Upper lobe of right lung (tissue), 1 donor: ENCODE measurements at regions not wholly inside any gene's neighbourhood (a gene's known extent, or its start where the extent isn't known, plus 50 kb on each side); places are given as distances from the start of the nearest gene placed in this dataset.

ENCODE experiments used
- ATAC-seq: fragments of 200-7000 bp; cut with Tn5 transposase; one replicate; pipeline ENCODE4 v1.9.1; 2020; ENCODE audit warnings: mild to moderate bottlenecking, moderate library complexity
- DNase-seq: peaks from one replicate; pipeline ENCODE4 v3.0.0-alpha.2; 2020
- H3K27ac ChIP-seq: fragments of 200-600 bp; one replicate; pipeline ENCODE4 v1.8.0; 2022
- H3K27me3 ChIP-seq: fragments of 200-600 bp; one replicate; pipeline ENCODE4 v1.8.0; 2022; ENCODE audit warnings: mild to moderate bottlenecking
- H3K36me3 ChIP-seq: fragments of 200-600 bp; one replicate; pipeline ENCODE4 v1.8.0; 2022
- H3K4me1 ChIP-seq: fragments of 200-600 bp; one replicate; pipeline ENCODE4 v1.8.0; 2022
- H3K4me3 ChIP-seq: fragments of 200-600 bp; one replicate; pipeline ENCODE4 v1.8.0; 2022; ENCODE audit warnings: mild to moderate bottlenecking
- H3K9me3 ChIP-seq: fragments of 200-600 bp; one replicate; pipeline ENCODE4 v1.8.0; 2022
- intact Hi-C: fragments of 100-400 bp; cut with DNase I; formaldehyde crosslinking; loops from one replicate; pipeline ENCODE4 v1.11.0; 2022
- TF ChIP-seq, protein P1 (sequence below): fragments of 200-600 bp; IDR thresholded peaks from one replicate; pipeline ENCODE4 v1.8.0; 2022; ENCODE audit warnings: antibody characterized with exemption
- donor health status: DM: no; HTN: yes; CAD: no; lungs with severe emphysema.

DNA sequence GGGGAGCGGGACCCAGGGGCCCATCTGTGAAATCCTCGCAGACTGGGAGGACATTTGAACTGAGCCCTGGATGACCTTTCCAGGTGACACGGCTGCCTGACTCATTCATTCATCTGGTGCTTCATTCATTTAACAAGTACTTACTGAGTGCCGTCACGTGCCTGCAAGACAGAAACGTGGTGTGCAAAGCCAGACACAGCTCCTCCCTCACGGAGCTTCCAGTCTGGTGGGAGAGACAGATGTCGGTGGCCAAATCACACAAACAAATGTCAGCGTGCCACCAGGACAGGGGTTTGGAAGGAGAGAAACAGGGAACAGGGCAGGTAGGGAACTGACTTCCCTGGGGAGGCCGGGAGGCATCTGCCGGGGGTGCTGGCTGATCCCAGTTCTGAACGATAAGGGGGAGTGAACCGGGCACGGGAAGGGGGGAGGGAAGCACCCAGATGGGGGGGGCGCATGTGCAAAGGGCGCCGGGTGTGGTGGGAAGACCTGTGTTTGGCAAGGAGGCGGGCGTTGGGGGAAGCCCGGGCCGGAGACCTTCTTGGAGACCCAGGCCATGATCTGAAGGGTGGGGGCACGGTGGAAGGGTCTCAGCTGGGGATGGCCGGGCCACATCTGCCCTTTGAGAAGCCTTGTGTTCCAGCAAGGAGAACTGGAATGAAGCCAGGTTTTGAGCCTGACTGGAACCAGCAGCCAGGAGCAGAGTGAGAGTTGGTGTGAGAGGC is 93.6 kb upstream of the CIBAR2 start:
- Histone ChIP-seq H3K9me3 (no peaks in the 10 kb centered on the region), H3K4me3 (no peak overlapping the region), H3K4me1 (peaks cover 31% of the 10 kb centered on the region), H3K27ac (no peak overlapping the region), H3K36me3 (no peaks in the 10 kb centered on the region), H3K27me3 (no peaks in the 10 kb centered on the region)
- ATAC-seq = no peak
- intact Hi-C loops = no loop called here
- DNase-seq = no peak
- TF ChIP-seq, protein P1, sequence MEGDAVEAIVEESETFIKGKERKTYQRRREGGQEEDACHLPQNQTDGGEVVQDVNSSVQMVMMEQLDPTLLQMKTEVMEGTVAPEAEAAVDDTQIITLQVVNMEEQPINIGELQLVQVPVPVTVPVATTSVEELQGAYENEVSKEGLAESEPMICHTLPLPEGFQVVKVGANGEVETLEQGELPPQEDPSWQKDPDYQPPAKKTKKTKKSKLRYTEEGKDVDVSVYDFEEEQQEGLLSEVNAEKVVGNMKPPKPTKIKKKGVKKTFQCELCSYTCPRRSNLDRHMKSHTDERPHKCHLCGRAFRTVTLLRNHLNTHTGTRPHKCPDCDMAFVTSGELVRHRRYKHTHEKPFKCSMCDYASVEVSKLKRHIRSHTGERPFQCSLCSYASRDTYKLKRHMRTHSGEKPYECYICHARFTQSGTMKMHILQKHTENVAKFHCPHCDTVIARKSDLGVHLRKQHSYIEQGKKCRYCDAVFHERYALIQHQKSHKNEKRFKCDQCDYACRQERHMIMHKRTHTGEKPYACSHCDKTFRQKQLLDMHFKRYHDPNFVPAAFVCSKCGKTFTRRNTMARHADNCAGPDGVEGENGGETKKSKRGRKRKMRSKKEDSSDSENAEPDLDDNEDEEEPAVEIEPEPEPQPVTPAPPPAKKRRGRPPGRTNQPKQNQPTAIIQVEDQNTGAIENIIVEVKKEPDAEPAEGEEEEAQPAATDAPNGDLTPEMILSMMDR = no peak

DNA sequence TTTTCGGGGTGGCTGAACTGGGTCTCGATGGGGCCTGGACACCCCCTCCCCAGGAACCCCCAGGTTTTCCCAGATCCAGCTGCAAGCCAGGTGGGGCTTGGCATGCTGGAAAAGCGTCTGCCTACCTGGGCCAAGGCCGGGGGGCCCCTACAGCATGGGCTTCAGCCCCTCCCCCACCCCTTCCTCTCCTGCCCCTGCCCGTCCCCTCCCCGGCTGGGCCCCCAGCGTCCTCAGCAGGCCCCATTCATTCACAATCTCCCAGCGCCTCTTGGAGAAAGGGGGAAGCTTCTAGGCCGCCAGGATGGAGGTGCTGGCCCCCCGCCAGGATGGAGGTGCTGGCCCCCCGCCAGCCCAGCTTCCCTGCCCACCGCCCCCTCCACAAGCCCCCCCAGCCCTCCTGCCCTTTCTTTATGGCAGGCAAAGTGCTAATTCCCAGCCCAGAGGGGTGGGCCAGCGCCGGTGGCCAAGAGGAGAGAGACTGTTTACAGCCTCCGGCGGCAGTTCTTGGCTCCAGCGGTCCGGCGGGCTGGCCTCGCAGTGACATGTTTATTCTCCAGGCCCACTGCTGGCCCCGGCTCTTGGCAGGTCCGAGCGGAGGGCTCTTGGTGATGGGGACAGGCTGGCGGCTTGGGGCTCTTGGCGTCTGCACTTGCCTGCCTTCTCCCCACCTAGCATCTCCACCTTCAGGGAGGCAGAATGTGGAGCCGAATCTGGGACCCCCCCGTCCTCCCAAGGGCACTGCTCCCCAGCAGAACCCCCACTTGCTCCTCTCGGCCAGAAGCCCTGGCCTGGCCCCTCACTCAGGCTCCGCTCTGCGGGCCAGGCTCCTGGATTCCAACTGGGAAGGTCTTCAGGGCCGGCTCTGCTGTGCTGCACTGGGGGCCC is 94.4 kb upstream of the CIBAR2 start:
- TF ChIP-seq, protein P1 = no peak
- Histone ChIP-seq H3K4me3 (no peak overlapping the region), H3K27ac (no peak overlapping the region), H3K9me3 (no peaks in the 10 kb centered on the region), H3K4me1 (peaks cover 32% of the 10 kb centered on the region), H3K36me3 (no peaks in the 10 kb centered on the region), H3K27me3 (no peaks in the 10 kb centered on the region)
- DNase-seq (peak; percentile 75), ATAC-seq (peak; percentile 47)
- intact Hi-C loops = no loop called here

DNA sequence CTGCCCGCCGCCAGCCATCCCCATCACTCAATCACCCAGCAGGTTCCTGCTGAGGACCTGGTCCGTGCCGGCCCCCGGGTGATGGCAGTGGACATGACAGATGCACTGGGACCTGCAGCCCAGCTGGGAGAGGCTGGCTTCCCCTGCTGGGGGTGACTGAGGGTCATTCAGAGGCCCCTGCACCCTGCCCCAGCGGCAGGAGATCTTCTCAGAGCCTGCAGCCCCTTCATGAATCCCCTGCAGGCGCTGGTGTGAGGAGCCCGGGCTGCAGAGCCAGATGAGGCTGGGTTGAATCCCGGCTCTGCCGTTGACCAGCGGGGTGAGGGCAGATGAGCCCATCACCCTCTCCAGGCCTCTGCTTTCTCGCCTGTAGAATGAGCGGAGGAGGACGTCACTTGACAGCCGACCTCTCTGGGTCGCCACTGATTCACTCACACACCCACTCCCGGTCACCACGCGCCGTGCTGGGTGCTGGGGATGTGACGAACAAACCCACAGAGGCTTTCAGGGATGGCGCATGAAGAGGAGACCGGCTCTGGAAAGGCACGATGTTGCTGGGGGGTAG is 95.2 kb upstream of the CIBAR2 start:
- Histone ChIP-seq H3K4me3 (no peak overlapping the region), H3K36me3 (no peaks in the 10 kb centered on the region), H3K27ac (no peak overlapping the region), H3K27me3 (no peaks in the 10 kb centered on the region), H3K9me3 (no peaks in the 10 kb centered on the region), H3K4me1 (peaks cover 32% of the 10 kb centered on the region)
- intact Hi-C loops = no loop called here
- TF ChIP-seq, protein P1 = no peak
- ATAC-seq = no peak
- DNase-seq = no peak

DNA sequence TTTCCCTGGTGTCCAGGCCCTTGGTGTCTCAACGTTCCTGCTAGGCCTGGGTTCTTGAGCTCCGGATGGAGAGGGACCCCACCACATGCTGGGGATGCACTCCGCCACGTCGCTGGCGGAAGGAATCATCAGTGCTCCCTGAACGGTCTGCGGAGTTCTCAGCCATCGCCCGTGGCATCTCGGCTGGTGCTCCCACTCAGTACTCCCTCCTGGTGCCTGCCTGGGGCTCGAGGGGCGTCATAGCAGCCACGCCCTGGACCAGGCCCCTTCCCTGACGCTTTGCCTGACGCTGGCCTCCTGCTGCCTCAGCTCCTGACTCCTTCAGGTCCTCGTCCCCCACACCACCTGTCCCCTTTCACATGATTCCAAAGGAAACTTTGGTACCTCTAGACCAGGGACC is 95.9 kb upstream of the CIBAR2 start:
- Histone ChIP-seq H3K4me1 (peaks cover 28% of the 10 kb centered on the region), H3K27me3 (no peaks in the 10 kb centered on the region), H3K27ac (no peak overlapping the region), H3K36me3 (no peaks in the 10 kb centered on the region), H3K4me3 (no peak overlapping the region), H3K9me3 (no peaks in the 10 kb centered on the region)
- TF ChIP-seq, protein P1 = no peak
- ATAC-seq = no peak
- intact Hi-C loops = no loop called here
- DNase-seq = no peak

DNA sequence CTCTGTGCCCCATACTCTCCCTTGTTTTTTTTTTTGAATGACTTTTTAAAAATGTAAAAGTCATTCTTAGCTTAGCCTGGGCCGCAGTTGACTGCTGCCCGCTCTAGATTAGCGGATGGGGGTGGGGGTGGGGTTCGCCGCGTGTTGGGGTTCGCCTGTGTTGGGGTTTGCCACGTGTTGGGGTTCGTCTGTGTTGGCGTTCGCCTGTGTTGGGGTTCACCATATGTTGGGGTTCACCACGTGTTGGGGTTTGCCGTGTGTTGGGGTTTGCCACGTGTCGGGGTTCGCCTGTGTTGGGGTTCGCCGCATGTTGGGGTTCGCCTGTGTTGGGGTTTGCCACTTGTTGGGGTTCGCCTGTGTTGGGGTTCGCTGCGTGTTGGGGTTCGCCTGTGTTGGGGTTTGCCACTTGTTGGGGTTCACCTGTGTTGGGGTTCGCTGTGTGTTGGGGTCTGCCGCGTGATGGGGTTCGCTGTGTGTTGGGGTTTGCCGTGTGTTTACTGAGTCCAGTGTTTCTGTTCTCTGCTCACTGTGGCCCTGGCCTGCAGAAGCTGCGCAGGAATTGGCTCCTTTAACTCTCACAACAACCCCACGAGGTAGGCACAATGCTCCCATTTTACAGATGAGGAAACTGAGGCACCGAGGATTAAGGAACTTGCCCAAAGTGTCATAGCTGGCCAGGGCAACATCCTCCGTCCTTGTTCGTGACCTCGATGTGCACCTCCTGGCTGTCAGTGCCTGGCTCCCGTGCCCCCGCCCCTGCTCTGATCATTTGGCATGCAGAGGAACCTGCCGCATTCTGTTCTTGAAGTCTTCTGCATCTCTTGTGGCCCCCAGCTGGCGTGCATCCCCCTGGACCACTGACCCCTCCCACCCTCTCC is 96.6 kb upstream of the CIBAR2 start:
- no peak for DNase-seq
- Histone ChIP-seq H3K9me3 (no peaks in the 10 kb centered on the region), H3K4me1 (peaks cover 27% of the 10 kb centered on the region), H3K36me3 (no peaks in the 10 kb centered on the region), H3K27me3 (no peaks in the 10 kb centered on the region), H3K4me3 (no peak overlapping the region), H3K27ac (no peak overlapping the region)
- intact Hi-C loops = no loop called here
- no peak for ATAC-seq
- TF ChIP-seq, protein P1 = no peak
